DMS79 treated with DMSO at 0.1 percent for 48 hours (cell line): ENCODE measurements at regions not wholly inside any gene's neighbourhood (a gene's known extent, or its start where the extent isn't known, plus 50 kb on each side); places are given as distances from the start of the nearest gene placed in this dataset.
"Not testable (repeated sequence)": the region's sequence is repeated elsewhere in the genome, so short reads cannot be mapped to it uniquely, and the experiment has no call there.

ENCODE experiments used
- DNase-seq: peaks from one replicate; lab custom pipeline; 2025; lab: John Stamatoyannopoulos, UW

DNA sequence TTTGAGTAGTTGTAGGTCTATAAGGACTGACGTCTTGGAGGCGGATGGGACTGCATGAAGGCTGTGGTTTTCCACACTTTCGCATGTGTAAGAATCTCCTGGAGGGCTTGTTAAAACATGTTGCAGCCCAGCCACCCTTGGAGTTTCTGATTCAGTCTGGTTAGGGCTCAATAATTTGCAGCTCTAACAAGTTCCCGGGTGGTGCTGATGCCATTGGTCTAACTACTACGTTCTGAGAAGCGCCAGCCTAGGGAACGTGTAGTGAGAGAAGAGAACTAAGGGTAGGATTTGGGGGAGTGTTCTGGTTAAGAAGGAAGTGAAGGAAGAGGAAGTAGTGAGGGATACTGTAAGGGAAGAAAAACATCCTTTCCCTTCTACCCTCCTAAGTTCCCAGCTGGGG lies 138.9 kb downstream of the LARP7 start:
- no peak for DNase-seq

- no peak for DNase-seq
Measured at GRCh38 chr4:112776535-112776934, 139.6 kb downstream of the LARP7 start.

- DNase-seq, result no peak
Measured at GRCh38 chr4:112778520-112778919, 141.6 kb downstream of the LARP7 start.

GRCh38 chr4:112793033-112793432 lies 156.1 kb downstream of the LARP7 start:
- DNase-seq, result no peak

- DNase-seq, result no peak
Measured at GRCh38 chr4:112800001-112800400, 163.1 kb downstream of the LARP7 start.

GRCh38 chr4:112801341-112801740 lies 164.4 kb downstream of the LARP7 start:
- no peak for DNase-seq

GRCh38 chr4:112802780-112803179 lies 165.8 kb downstream of the LARP7 start:
- DNase-seq, result no peak

GRCh38 chr4:112807083-112807482 lies 170.1 kb downstream of the LARP7 start:
- DNase-seq, result no peak

GRCh38 chr4:112808001-112808400 lies 171.1 kb downstream of the LARP7 start:
- no peak for DNase-seq

DNA sequence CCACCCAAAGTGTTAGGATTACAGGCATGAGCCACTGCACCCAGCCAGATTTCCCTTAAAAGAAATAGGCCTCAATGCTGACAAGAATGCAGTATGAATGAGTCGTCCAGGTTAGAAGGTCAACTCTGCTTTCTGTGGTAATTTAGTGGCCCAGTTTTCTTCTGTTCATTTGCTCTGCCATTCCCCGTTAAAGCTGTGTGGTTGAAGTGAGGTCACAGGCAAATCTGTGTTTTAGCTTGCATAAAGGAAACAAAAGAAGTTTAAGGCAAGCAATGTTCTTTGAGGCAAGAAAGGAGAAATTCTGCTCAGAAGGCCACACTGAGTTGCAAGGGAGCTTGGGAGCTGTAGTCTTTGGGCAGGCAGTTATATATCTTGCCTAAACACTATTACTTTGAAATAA lies 176.8 kb downstream of the LARP7 start:
- DNase-seq, result no peak

GRCh38 chr4:112817933-112818593 lies 181.1 kb downstream of the LARP7 start:
- DNase-seq, result peak; percentile 23

DNA sequence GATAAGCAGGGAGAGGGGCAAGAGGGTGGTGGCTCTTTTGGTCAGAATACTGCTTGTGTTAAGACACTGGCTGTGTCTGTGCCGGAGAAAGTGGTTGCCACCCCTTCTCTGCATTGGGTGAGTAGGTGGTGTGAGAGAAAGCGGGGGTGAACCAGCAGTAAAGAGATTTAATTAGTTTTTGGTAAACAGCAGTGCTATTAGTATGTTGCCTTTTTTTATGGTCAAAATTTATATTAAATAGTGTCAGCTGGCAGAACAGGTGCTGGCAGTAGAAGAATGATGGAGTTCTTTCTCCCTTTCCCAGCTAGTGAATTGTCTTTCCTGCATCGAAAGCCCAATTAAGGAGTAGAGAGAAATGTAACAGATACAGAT lies 181.6 kb downstream of the LARP7 start:
- no peak for DNase-seq

- no peak for DNase-seq
Measured at GRCh38 chr4:112819729-112820128, 182.8 kb downstream of the LARP7 start.

DNA sequence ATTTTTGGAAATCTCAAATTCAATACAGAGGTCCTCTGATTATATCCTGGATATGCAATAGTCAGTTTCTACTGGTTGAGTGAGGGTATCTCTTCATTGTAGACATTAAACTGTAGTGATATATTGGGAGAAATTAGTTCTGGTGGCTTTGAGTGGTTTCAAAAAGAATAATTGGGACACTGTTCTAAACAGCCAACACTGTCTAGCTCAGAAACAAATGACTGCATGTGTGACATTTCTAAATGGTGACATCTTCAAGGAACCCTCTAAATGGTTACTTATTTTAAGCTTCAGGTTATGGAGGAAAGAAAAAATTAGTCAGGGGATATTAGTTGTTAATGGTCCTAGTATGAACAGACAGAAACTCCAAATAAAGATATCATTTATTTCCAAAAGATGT lies 186.2 kb downstream of the LARP7 start:
- DNase-seq, result no peak

- no peak for DNase-seq
Measured at GRCh38 chr4:112823606-112824005, 186.7 kb downstream of the LARP7 start.

DNA sequence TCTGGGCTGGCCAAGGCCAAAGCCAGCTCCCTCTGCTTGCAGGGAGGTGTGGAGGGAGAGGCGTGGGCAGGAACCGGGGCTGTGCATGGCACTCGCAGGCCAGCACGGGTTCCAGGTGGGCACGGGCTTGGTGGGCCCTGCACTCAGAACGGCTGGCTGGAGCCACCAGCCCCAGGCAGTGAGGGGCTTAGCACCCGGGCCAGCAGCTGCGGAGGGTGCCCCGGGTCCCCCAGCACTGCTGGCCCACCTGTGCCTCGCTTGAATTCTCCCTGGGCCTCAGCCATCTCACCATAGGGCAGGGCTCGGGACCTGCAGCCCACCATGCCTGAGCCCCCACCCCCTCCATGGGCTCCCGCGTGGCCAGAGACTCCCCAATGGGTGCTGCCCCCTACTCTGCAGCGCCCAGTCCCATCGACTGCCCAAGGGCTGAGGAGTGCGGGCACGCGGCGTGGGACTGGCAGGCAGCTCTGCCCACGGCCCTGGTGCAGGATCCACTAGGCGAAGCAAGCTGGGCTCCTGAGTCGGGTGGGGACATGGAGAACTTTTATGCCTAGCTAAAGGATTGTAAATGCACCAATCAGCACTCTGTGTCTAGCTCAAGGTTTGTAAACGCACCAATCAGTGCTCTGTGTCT lies 193.9 kb downstream of the LARP7 start:
- no peak for DNase-seq

DNA sequence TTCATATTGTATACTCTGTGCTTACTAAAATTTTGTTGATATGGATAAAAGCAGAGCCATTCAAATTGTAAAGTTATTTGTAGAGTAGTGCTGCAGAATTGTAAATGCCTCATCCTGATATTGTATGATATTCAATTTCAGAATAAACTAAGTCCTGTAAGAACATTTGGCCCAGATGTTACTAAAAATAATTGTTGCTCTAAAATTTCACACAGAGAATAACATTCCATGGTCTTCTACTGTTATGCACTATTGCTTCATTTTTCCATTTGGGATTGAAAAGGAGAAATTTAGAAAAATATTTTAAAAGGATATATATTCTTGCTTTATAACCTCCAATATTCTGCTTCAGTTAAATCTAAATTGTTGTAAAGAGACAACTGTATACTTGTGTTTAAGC lies 195.6 kb downstream of the LARP7 start:
- no peak for DNase-seq

DNA sequence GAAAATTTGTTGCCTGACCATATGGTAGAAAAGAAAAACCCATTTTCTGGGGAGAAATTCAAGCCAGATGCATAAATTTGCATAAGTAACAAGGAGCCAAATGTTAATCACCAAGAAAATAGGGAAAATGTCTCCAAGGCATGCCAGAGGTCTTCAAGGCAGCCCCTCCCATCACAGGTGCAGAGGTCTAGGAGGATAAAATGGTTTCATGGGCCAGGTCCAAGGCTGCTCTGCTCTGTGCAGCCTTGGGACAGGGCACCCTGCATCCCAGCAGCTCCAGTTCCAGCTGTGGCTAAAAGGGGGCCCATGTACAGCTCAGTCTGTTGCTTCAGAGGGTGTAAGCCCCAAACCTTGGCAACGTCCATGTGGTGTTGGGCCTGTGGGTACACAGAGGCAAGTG lies 200.0 kb downstream of the LARP7 start:
- no peak for DNase-seq

GRCh38 chr4:112838015-112838414 lies 201.1 kb downstream of the LARP7 start:
- DNase-seq, result not testable (repeated sequence)

- DNase-seq, result no peak
Measured at GRCh38 chr4:112840061-112840460, 203.1 kb downstream of the LARP7 start.

DNA sequence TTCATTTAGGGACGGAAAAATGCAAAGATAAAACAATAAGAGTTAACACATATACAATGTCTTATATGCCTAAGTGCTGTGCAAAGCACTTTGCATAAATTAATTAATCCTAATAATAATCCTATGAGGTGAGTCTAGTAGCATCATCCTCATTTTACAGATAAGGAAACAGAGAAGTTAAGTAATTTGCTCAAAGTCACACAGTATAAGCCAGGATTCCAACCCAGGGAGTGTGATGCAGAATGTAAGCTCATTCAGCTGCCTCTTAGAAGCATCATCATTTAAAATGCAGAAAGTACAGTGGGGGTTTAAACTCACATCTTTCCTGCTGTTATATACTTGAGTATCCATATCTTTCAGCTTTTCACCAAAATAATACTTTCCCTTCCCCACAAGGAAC lies 203.7 kb downstream of the LARP7 start:
- no peak for DNase-seq

DNA sequence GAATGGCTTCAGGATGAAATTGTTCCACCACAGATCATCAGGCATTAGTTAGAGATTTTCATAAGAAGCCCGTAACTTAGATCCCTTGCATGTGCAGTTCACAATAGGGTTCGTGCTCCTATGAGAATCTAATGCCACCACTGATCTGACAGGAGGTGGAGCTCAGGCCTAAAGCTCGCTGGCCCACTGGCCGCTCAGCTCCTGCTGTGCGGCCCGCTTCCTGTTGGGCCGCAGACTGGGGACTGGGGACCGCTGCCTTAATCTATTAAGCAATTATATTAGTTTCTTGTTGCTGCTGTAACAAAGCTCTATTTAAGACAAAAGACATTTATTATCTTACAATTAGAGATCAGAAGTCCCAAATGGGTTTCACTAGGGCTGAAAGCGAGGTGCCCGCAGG lies 205.6 kb downstream of the LARP7 start:
- DNase-seq, result no peak

DNA sequence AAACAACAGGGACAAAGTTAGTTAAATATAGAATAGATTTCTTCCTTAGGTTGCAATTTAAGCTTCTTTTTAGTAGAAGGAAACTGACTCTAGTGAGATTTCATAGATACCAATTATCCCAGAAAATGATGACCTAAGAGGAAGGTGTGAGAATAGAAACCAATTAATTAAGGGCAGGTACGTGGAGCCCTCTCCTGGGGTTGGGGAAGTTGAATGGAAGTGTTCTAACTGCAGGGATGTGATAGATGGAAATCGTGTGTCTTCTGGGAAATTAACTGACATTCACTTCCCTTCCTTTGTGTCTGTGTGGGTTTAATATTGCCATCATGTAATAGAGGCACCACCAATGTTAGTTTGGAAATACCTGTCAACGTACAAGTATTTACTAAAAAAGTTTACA lies 204.1 kb upstream of the ANK2 start:
- DNase-seq, result no peak

DNA sequence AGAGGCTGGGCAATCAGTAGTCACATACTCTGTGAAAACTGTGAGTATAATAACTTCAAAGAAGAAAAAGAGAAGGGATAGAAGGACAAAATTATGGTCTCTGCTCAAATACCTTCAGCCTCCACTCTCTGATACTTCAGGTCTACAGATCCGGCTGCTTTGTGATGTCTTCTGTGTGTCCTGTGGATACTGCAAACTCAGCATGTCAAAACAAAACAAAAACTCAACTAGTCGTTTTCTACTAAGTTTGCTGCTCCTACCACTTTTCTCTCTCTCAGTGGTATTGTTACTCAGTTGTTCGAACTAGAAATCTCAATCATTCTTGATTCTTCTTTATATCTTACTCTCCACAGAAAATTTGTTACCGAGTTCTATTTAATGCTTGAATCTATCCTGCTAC lies 202.4 kb upstream of the ANK2 start:
- DNase-seq, result no peak
